ENCODE measurements at regions not wholly inside any gene's neighbourhood (a gene's known extent, or its start where the extent isn't known, plus 50 kb on each side); places are given as distances from the start of the nearest gene placed in this dataset.

DNA sequence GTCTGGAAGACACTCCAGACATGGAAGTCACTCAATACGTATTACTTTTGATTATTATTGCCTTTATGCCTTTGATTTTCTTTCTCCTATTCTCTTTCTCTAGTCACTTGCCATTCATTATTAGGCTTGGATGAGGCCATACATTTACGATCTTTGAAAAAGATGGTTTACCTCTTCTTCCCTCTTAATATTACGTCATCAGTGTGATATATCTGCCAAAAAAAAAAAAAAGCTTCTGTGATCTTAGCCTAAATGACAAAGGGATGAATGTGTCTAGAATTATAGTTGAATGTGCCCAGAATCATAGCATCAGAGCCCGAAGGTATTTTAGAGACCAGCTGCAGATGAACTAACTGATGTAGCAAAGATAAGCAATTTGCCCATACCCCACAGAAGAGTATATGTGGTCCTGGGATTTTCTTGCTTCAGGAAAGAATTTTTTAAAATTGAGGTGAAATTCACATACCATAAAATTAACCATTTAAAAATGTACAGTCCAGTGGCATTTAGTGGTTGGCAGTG, 73.9 kb downstream of the HHEX start:
- H3K9ac ChIP-seq (replicated peaks in 1 of 4; ENCODE audit: extremely low read depth in 1 of 4, low read depth in 3 of 4, low read length in 3 of 4), result no peak overlapping the region
- H4K20me1 ChIP-seq (replicated peaks in 1 of 2; ENCODE audit: control insufficient read depth in 1 of 2, insufficient read depth in 2 of 2, low read length in 2 of 2), result no peaks in the 10 kb centered on the region
- no peak overlapping the region for H4K5ac ChIP-seq (ENCODE audit: insufficient read length, low read depth, low read length)
- no peaks in the 10 kb centered on the region for H3K79me2 ChIP-seq (ENCODE audit: control insufficient read depth in 1 of 2, insufficient read depth in 2 of 2, low read length in 2 of 2)
- no peak overlapping the region for H3K27ac ChIP-seq (ENCODE audit: low read depth, low read length)
- no peak overlapping the region for H2AFZ ChIP-seq (ENCODE audit: low read length)
- no peak overlapping the region for H3K4me2 ChIP-seq (ENCODE audit: insufficient read depth in 1 of 2, low read depth in 2 of 2, low read length in 2 of 2)
- H3K9me3 ChIP-seq (ENCODE audit: insufficient read depth in 2 of 2, low read depth in 1 of 2, low read length in 1 of 2), result no peaks in the 10 kb centered on the region
- H3K4ac ChIP-seq (replicated peaks; ENCODE audit: insufficient read length, low read depth, low read length), result no peak overlapping the region
- H3K18ac ChIP-seq (ENCODE audit: extremely low read depth, low read length), result no peak overlapping the region
- no peaks in the 10 kb centered on the region for H3K79me1 ChIP-seq (ENCODE audit: low read depth, low read length)
- no peaks in the 10 kb centered on the region for H3K36me3 ChIP-seq (ENCODE audit: control insufficient read depth in 2 of 4, insufficient read depth in 4 of 4, low read length in 3 of 4)
- no peak overlapping the region for H3K56ac ChIP-seq (replicated peaks; ENCODE audit: insufficient read length, low read depth, low read length)
- 90% methylated on average over 4 of the region's 4 CpGs; no CpG with 5 or more reads in 1 of the 2 experiments for WGBS, 2 experiments (ENCODE audit: extremely low coverage in 1 of 2, insufficient coverage in 1 of 2, insufficient read length in 1 of 2, insufficient replicate concordance in 2 of 2, low coverage in 1 of 2, low lambda C conversion rate in 2 of 2, missing lambda C conversion rate in 1 of 2)
- H2AK5ac ChIP-seq (ENCODE audit: low read depth, low read length), result no peak overlapping the region
- no peak overlapping the region for H2BK12ac ChIP-seq (ENCODE audit: low read depth, low read length)
- H3K4me3 ChIP-seq (ENCODE audit: extremely low read depth in 1 of 4, insufficient read depth in 2 of 4, low read depth in 3 of 4, low read length in 4 of 4), result no peak overlapping the region
- H3K27me3 ChIP-seq (replicated peaks in 1 of 4; ENCODE audit: control insufficient read depth in 3 of 4, extremely low read depth in 1 of 4, insufficient read depth in 3 of 4, low read length in 3 of 4), result no peaks in the 10 kb centered on the region
- FAIRE-seq (no peak), DNase-seq (ENCODE audit: low read depth in 1 of 2, low spot score in 2 of 2) (no peak)
- POLR2A ChIA-PET (ENCODE audit: partially characterized antibody), result no interaction called here
- no peak overlapping the region for H2BK15ac ChIP-seq (ENCODE audit: low read length)
- H2BK5ac ChIP-seq (ENCODE audit: low read depth, low read length), result no peak overlapping the region
- CTCF ChIA-PET (ENCODE audit: partially characterized antibody), result interaction anchor here (0.6 kb wide), 1 partner anchor 1094 kb away, joined by 3 read pairs; no protein-coding TSS in a partner anchor
- no peak overlapping the region for H2BK120ac ChIP-seq (replicated peaks; ENCODE audit: low read depth, low read length)
- H4K8ac ChIP-seq (ENCODE audit: extremely low read depth, insufficient read depth, low read length), result no peak overlapping the region
- H2BK20ac ChIP-seq (ENCODE audit: low read length), result no peak overlapping the region
- no peak overlapping the region for H4K91ac ChIP-seq (replicated peaks; ENCODE audit: insufficient read length, low read length)
- no peaks in the 10 kb centered on the region for H3K23me2 ChIP-seq (ENCODE audit: low read depth, low read length)
- no peaks in the 10 kb centered on the region for H3K4me1 ChIP-seq (replicated peaks in 1 of 4; ENCODE audit: control insufficient read depth in 3 of 4, insufficient read depth in 4 of 4, low read length in 3 of 4)
- H3K14ac ChIP-seq (ENCODE audit: insufficient read length), result no peak overlapping the region
- H3K23ac ChIP-seq (ENCODE audit: insufficient read length), result no peak overlapping the region
- TF ChIP-seq POU5F1 (IDR thresholded peaks at IDR 0.05; ENCODE audit: low read depth, low read length), result no peak
- no peak for TF ChIP-seq JUND (IDR thresholded peaks at IDR 0.05; ENCODE audit: low read length)
- TF ChIP-seq CREB1 (IDR thresholded peaks at IDR 0.05), result no peak
- no peak for TF ChIP-seq HDAC6 (IDR thresholded peaks at IDR 0.05; ENCODE audit: low read depth, low read length)

Measured in H1 (cell line).